Neural cell (in vitro differentiated cells): ENCODE measurements at regions not wholly inside any gene's neighbourhood (a gene's known extent, or its start where the extent isn't known, plus 50 kb on each side); places are given as distances from the start of the nearest gene placed in this dataset.

Source experiments
- CTCF ChIP-seq: fragments of 450-650 bp; IDR thresholded peaks from 2 replicates; pipeline ENCODE4 v1.5.1; 2014; ENCODE audit warnings: antibody characterized with exemption, mild to moderate bottlenecking, moderate library complexity; ENCODE audit not compliant: poor library complexity, severe bottlenecking
- EP300 ChIP-seq: fragments of 450-650 bp; conservative IDR thresholded peaks from 2 replicates; pipeline ENCODE4 v1.6.1; 2014; ENCODE audit warnings: antibody characterized with exemption, mild to moderate bottlenecking, moderate library complexity; ENCODE audit not compliant: poor library complexity, severe bottlenecking
- MXI1 ChIP-seq: fragments of 450-650 bp; conservative IDR thresholded peaks from 2 replicates; pipeline ENCODE4 v1.6.1; 2014; ENCODE audit warnings: antibody characterized with exemption, mild to moderate bottlenecking; ENCODE audit not compliant: poor library complexity, severe bottlenecking

- TF ChIP-seq EP300 (no peak), CTCF (no peak), MXI1 (no peak)
These were observed 279.1 kb upstream of the PLET1 start for GRCh38 chr11:112539741-112540140.
